ENCODE measurements at regions not wholly inside any gene's neighbourhood (a gene's known extent, or its start where the extent isn't known, plus 50 kb on each side); places are given as distances from the start of the nearest gene placed in this dataset.

- no peak for TF ChIP-seq CTCF (IDR thresholded peaks at IDR 0.05)
- TF ChIP-seq POLR2A (IDR thresholded peaks at IDR 0.05; ENCODE audit: low read depth), result no peak
- no peak for TF ChIP-seq EP300 (IDR thresholded peaks at IDR 0.05)
- TF ChIP-seq POLR2AphosphoS5 (IDR thresholded peaks at IDR 0.05), result no peak
- no peaks in the 10 kb centered on the region for H3K9me3 ChIP-seq
- intact Hi-C loops (cut with DNase I), result no loop called here
- H3K36me3 ChIP-seq, result no peaks in the 10 kb centered on the region
- H3K4me1 ChIP-seq, result peaks cover 21 to 52% (median 31%) of the 10 kb centered on the region in 4 donors
- no peak overlapping the region for H3K27ac ChIP-seq (replicated peaks in 1 of 4)
- no peak overlapping the region for H3K4me3 ChIP-seq
- 89% methylated on average over 4 of the region's 4 CpGs for WGBS
- H3K27me3 ChIP-seq, result no peaks in the 10 kb centered on the region
- DNase-seq (ENCODE audit: extremely low spot score), result no peak
Observed at GRCh38 chr2:134163336-134163735, 90.5 kb upstream of the MGAT5 start.

- no peak for DNase-seq (ENCODE audit: extremely low spot score)
- H3K9me3 ChIP-seq, result no peaks in the 10 kb centered on the region
- H3K27me3 ChIP-seq, result no peaks in the 10 kb centered on the region
- intact Hi-C loops (cut with DNase I), result no loop called here
- TF ChIP-seq EP300 (IDR thresholded peaks at IDR 0.05), result no peak
- no peak for TF ChIP-seq CTCF (IDR thresholded peaks at IDR 0.05)
- no peak for TF ChIP-seq POLR2A (IDR thresholded peaks at IDR 0.05; ENCODE audit: low read depth)
- TF ChIP-seq POLR2AphosphoS5 (IDR thresholded peaks at IDR 0.05), result no peak
- H3K27ac ChIP-seq (replicated peaks in 1 of 4), result no peak overlapping the region
- no peaks in the 10 kb centered on the region for H3K36me3 ChIP-seq
- peaks cover 21 to 48% (median 31%) of the 10 kb centered on the region in 4 donors for H3K4me1 ChIP-seq
- H3K4me3 ChIP-seq, result no peak overlapping the region
Observed at GRCh38 chr2:134164306-134164705, 89.6 kb upstream of the MGAT5 start.

- Histone ChIP-seq H3K9me3 (no peaks in the 10 kb centered on the region), H3K4me3 (no peak overlapping the region), H3K27me3 (no peaks in the 10 kb centered on the region), H3K27ac (replicated peaks in 1 of 4) (no peak overlapping the region), H3K36me3 (no peaks in the 10 kb centered on the region), H3K4me1 (peaks cover 4 to 37% (median 28%) of the 10 kb centered on the region in 4 donors)
- 89% methylated on average over 3 of the region's 3 CpGs for WGBS
- intact Hi-C loops (cut with DNase I), result no loop called here
- DNase-seq (ENCODE audit: extremely low spot score), result no peak
- no peak for TF ChIP-seq POLR2A (IDR thresholded peaks at IDR 0.05; ENCODE audit: low read depth)
- no peak for TF ChIP-seq EP300 (IDR thresholded peaks at IDR 0.05)
- no peak for TF ChIP-seq POLR2AphosphoS5 (IDR thresholded peaks at IDR 0.05)
- TF ChIP-seq CTCF (IDR thresholded peaks at IDR 0.05), result no peak
Observed at GRCh38 chr2:134167015-134167414, 86.9 kb upstream of the MGAT5 start.

GRCh38 chr2:134169788-134170187, 84.1 kb upstream of the MGAT5 start:
- intact Hi-C loops (cut with DNase I), result no loop called here
- WGBS, result 93% methylated on average over 3 of the region's 3 CpGs
- no peaks in the 10 kb centered on the region for H3K27me3 ChIP-seq
- TF ChIP-seq CTCF (IDR thresholded peaks at IDR 0.05) (no peak), POLR2A (IDR thresholded peaks at IDR 0.05; ENCODE audit: low read depth) (no peak)
- H3K9me3 ChIP-seq, result no peaks in the 10 kb centered on the region
- H3K27ac ChIP-seq (replicated peaks in 1 of 4), result no peak overlapping the region
- no peak overlapping the region for H3K4me3 ChIP-seq
- no peak for DNase-seq (ENCODE audit: extremely low spot score)
- H3K36me3 ChIP-seq, result no peaks in the 10 kb centered on the region
- peaks cover 20 to 45% (median 35%) of the 10 kb centered on the region in 4 donors for H3K4me1 ChIP-seq

- H3K27ac ChIP-seq (replicated peaks in 1 of 4), result no peak overlapping the region
- TF ChIP-seq POLR2AphosphoS5 (IDR thresholded peaks at IDR 0.05), result no peak
- no peak for TF ChIP-seq EP300 (IDR thresholded peaks at IDR 0.05)
- TF ChIP-seq CTCF (IDR thresholded peaks at IDR 0.05), result no peak
- no peak for TF ChIP-seq POLR2A (IDR thresholded peaks at IDR 0.05; ENCODE audit: low read depth)
- peaks cover 20 to 50% (median 36%) of the 10 kb centered on the region in 4 donors for H3K4me1 ChIP-seq
- 66% methylated on average over 3 of the region's 3 CpGs for WGBS
- no peaks in the 10 kb centered on the region for H3K36me3 ChIP-seq
- no peaks in the 10 kb centered on the region for H3K27me3 ChIP-seq
- H3K4me3 ChIP-seq, result no peak overlapping the region
- intact Hi-C loops (cut with DNase I), result no loop called here
- no peaks in the 10 kb centered on the region for H3K9me3 ChIP-seq
- DNase-seq (ENCODE audit: extremely low spot score), result no peak
Observed at GRCh38 chr2:134170294-134170693, 83.6 kb upstream of the MGAT5 start.

Measured in esophagus muscularis mucosa (tissue), 4 donors.